CD4-positive, alpha-beta T cell treated with Interleukin-4 for 1 hour (primary cell): ENCODE measurements at regions not wholly inside any gene's neighbourhood (a gene's known extent, or its start where the extent isn't known, plus 50 kb on each side); places are given as distances from the start of the nearest gene placed in this dataset.
"Not testable (repeated sequence)": the region's sequence is repeated elsewhere in the genome, so short reads cannot be mapped to it uniquely, and the experiment has no call there.

Source experiments
- DNase-seq, 2 donors: peaks; one replicate each; pipeline ENCODE4 v3.0.0-alpha.2; 2020 to 2022

- no peak for DNase-seq
Measured at GRCh38 chr4:43457866-43458265, 565.4 kb downstream of the GRXCR1 start.

GRCh38 chr4:43458293-43458692, 565.8 kb downstream of the GRXCR1 start:
- DNase-seq = no peak

GRCh38 chr4:43471950-43472349, 579.4 kb downstream of the GRXCR1 start:
- DNase-seq = no peak

GRCh38 chr4:43481526-43481925, 589.0 kb downstream of the GRXCR1 start:
- no peak for DNase-seq

GRCh38 chr4:43485196-43485595, 592.7 kb downstream of the GRXCR1 start:
- no peak for DNase-seq

- no peak for DNase-seq
Measured at GRCh38 chr4:43496188-43496587, 603.7 kb downstream of the GRXCR1 start.

- DNase-seq = no peak
Measured at GRCh38 chr4:43496602-43497001, 604.1 kb downstream of the GRXCR1 start.

GRCh38 chr4:43505823-43506222, 613.3 kb downstream of the GRXCR1 start:
- not testable (repeated sequence) for DNase-seq

- no peak for DNase-seq
Measured at GRCh38 chr4:43512253-43512652, 619.7 kb downstream of the GRXCR1 start.

- no peak for DNase-seq
Measured at GRCh38 chr4:43525646-43526045, 633.1 kb downstream of the GRXCR1 start.

- no peak for DNase-seq
Measured at GRCh38 chr4:43547561-43547960, 655.0 kb downstream of the GRXCR1 start.

GRCh38 chr4:43550981-43551627, 658.6 kb downstream of the GRXCR1 start:
- no peak for DNase-seq

- DNase-seq = no peak
Measured at GRCh38 chr4:43556262-43556661, 663.7 kb downstream of the GRXCR1 start.

GRCh38 chr4:43560047-43560446, 667.5 kb downstream of the GRXCR1 start:
- no peak for DNase-seq

- DNase-seq = no peak
Measured at GRCh38 chr4:43564107-43564506, 671.6 kb downstream of the GRXCR1 start.

- no peak for DNase-seq
Measured at GRCh38 chr4:43564591-43564990, 672.1 kb downstream of the GRXCR1 start.

- no peak for DNase-seq
Measured at GRCh38 chr4:43567644-43568043, 675.1 kb downstream of the GRXCR1 start.

GRCh38 chr4:43586813-43587212, 694.3 kb downstream of the GRXCR1 start:
- DNase-seq = no peak

GRCh38 chr4:43587758-43588157, 695.2 kb downstream of the GRXCR1 start:
- no peak for DNase-seq

- DNase-seq = no peak
Measured at GRCh38 chr4:43607400-43607799, 714.9 kb downstream of the GRXCR1 start.

GRCh38 chr4:43607827-43608461, 715.4 kb downstream of the GRXCR1 start:
- no peak for DNase-seq

- no peak for DNase-seq
Measured at GRCh38 chr4:43619219-43619618, 726.7 kb downstream of the GRXCR1 start.

GRCh38 chr4:43637893-43638292, 745.4 kb downstream of the GRXCR1 start:
- not testable (repeated sequence) for DNase-seq

- DNase-seq = no peak
Measured at GRCh38 chr4:43651991-43652390, 759.5 kb downstream of the GRXCR1 start.

- not testable (repeated sequence) for DNase-seq
Measured at GRCh38 chr4:43659547-43659946, 767.0 kb downstream of the GRXCR1 start.
